MM.1S (cell line): ENCODE measurements at regions not wholly inside any gene's neighbourhood (a gene's known extent, or its start where the extent isn't known, plus 50 kb on each side); places are given as distances from the start of the nearest gene placed in this dataset.

ENCODE experiments used
- DNase-seq: peaks from one replicate; pipeline ENCODE4 v3.0.0-alpha.2; 2015
- H2AFZ ChIP-seq: fragments of 300-600 bp; sonication (generic); 2 replicates; pipeline ENCODE4 v1.6.0; 2016; ENCODE audit warnings: antibody characterized with exemption, low read length
- H3F3A ChIP-seq: fragments of 300-600 bp; sonication (generic); 2 replicates; pipeline ENCODE4 v1.6.1; 2016; ENCODE audit warnings: mild to moderate bottlenecking, antibody characterized with exemption, low read length, moderate library complexity, mixed read lengths; ENCODE audit not compliant: insufficient read depth
- H3K27ac ChIP-seq: fragments of 300-600 bp; sonication (generic); 2 replicates; pipeline ENCODE4 v1.5.1; 2016; ENCODE audit warnings: mild to moderate bottlenecking, low read length
- H3K27me3 ChIP-seq: fragments of 300-600 bp; sonication (generic); replicated peaks from 2 replicates; pipeline ENCODE4 v1.6.0; 2016; ENCODE audit warnings: low read length; ENCODE audit not compliant: insufficient read depth
- H3K36me3 ChIP-seq: fragments of 300-600 bp; sonication (generic); replicated peaks from 2 replicates; pipeline ENCODE4 v1.6.1; 2016; ENCODE audit warnings: mild to moderate bottlenecking, low read length, mixed read lengths; ENCODE audit not compliant: insufficient read depth
- H3K4me1 ChIP-seq: fragments of 300-600 bp; sonication (generic); 2 replicates; pipeline ENCODE4 v1.6.1; 2016; ENCODE audit warnings: low read length, mixed read lengths
- H3K4me2 ChIP-seq: fragments of 300-600 bp; sonication (generic); 2 replicates; pipeline ENCODE4 v1.6.0; 2016; ENCODE audit warnings: low read depth, low read length
- H3K4me3 ChIP-seq: fragments of 300-600 bp; sonication (generic); 2 replicates; pipeline ENCODE4 v1.5.1; 2016; ENCODE audit warnings: low read length, mixed read lengths
- H3K79me2 ChIP-seq: fragments of 300-600 bp; sonication (generic); 2 replicates; pipeline ENCODE4 v1.6.1; 2016; ENCODE audit warnings: mixed run types, low read length, mixed read lengths
- H3K9ac ChIP-seq: fragments of 300-600 bp; sonication (generic); 2 replicates; pipeline ENCODE4 v1.6.1; 2016; ENCODE audit warnings: low read length, mixed read lengths
- H3K9me2 ChIP-seq: fragments of 300-600 bp; sonication (generic); replicated peaks from 2 replicates; pipeline ENCODE4 v1.6.1; 2016; ENCODE audit warnings: mild to moderate bottlenecking, low read length, mixed read lengths; ENCODE audit not compliant: insufficient read depth
- H3K9me3 ChIP-seq: fragments of 300-600 bp; sonication (generic); replicated peaks from 2 replicates; pipeline ENCODE4 v1.6.1; 2016; ENCODE audit warnings: mild to moderate bottlenecking, low read length, mixed read lengths; ENCODE audit not compliant: insufficient read depth
- H4K20me1 ChIP-seq: fragments of 300-600 bp; sonication (generic); 2 replicates; pipeline ENCODE4 v1.6.1; 2016; ENCODE audit warnings: mild to moderate bottlenecking, low read length, moderate library complexity, mixed read lengths; ENCODE audit not compliant: insufficient read depth
- CTCF ChIP-seq: fragments of 300-600 bp; sonication (generic); IDR thresholded peaks from 2 replicates; pipeline ENCODE4 v1.5.1; 2016; ENCODE audit warnings: antibody characterized with exemption, low read length, mixed read lengths
- EZH2 ChIP-seq: fragments of 300-600 bp; sonication (generic); optimal IDR thresholded peaks from 2 replicates; pipeline ENCODE3; 2017; ENCODE audit warnings: low read depth, mild to moderate bottlenecking, antibody characterized with exemption, low read length, mixed read lengths
- EZH2phosphoT487 ChIP-seq: fragments of 300-600 bp; sonication (generic); IDR thresholded peaks from 2 replicates; pipeline ENCODE4 v1.6.1; 2018; ENCODE audit warnings: antibody characterized with exemption, low read length

GRCh38 chr13:107843281-107843680 lies 372.1 kb downstream of the LIG4 start:
- no peaks in the 10 kb centered on the region for H3K9me3 ChIP-seq
- H3K79me2 ChIP-seq, result no peaks in the 10 kb centered on the region
- no peak overlapping the region for H2AFZ ChIP-seq
- no peaks in the 10 kb centered on the region for H3K36me3 ChIP-seq
- H3F3A ChIP-seq, result no peaks in the 10 kb centered on the region
- no peak overlapping the region for H3K4me2 ChIP-seq
- H4K20me1 ChIP-seq, result no peaks in the 10 kb centered on the region
- H3K27me3 ChIP-seq, result no peaks in the 10 kb centered on the region
- no peak for DNase-seq
- no peak overlapping the region for H3K4me3 ChIP-seq
- H3K9ac ChIP-seq, result no peak overlapping the region
- TF ChIP-seq CTCF (no peak), EZH2phosphoT487 (no peak), EZH2 (no peak)
- no peaks in the 10 kb centered on the region for H3K9me2 ChIP-seq
- H3K4me1 ChIP-seq, result no peaks in the 10 kb centered on the region
- H3K27ac ChIP-seq, result no peak overlapping the region

- Histone ChIP-seq H3K36me3 (no peaks in the 10 kb centered on the region), H3F3A (no peaks in the 10 kb centered on the region), H3K9me2 (no peaks in the 10 kb centered on the region), H3K4me3 (no peak overlapping the region), H3K27ac (no peak overlapping the region), H3K4me1 (no peaks in the 10 kb centered on the region), H2AFZ (no peak overlapping the region), H3K4me2 (no peak overlapping the region), H3K9ac (no peak overlapping the region), H3K9me3 (no peaks in the 10 kb centered on the region), H4K20me1 (no peaks in the 10 kb centered on the region), H3K27me3 (no peaks in the 10 kb centered on the region), H3K79me2 (no peaks in the 10 kb centered on the region)
- DNase-seq, result no peak
- no peak for TF ChIP-seq CTCF
- TF ChIP-seq EZH2phosphoT487, result no peak
- no peak for TF ChIP-seq EZH2
These were observed 372.7 kb downstream of the LIG4 start for GRCh38 chr13:107842562-107843180.

- H3K79me2 ChIP-seq, result no peaks in the 10 kb centered on the region
- H3K9me2 ChIP-seq, result no peaks in the 10 kb centered on the region
- H3K4me1 ChIP-seq, result no peaks in the 10 kb centered on the region
- no peaks in the 10 kb centered on the region for H3K9me3 ChIP-seq
- no peak for DNase-seq
- no peak overlapping the region for H3K4me2 ChIP-seq
- no peaks in the 10 kb centered on the region for H3K36me3 ChIP-seq
- H3K4me3 ChIP-seq, result no peak overlapping the region
- TF ChIP-seq EZH2phosphoT487, result no peak
- TF ChIP-seq CTCF, result no peak
- TF ChIP-seq EZH2, result no peak
- no peaks in the 10 kb centered on the region for H3F3A ChIP-seq
- H3K27ac ChIP-seq, result no peak overlapping the region
- H4K20me1 ChIP-seq, result no peaks in the 10 kb centered on the region
- no peak overlapping the region for H3K9ac ChIP-seq
- no peak overlapping the region for H2AFZ ChIP-seq
- H3K27me3 ChIP-seq, result no peaks in the 10 kb centered on the region
These were observed 376.7 kb downstream of the LIG4 start for GRCh38 chr13:107838588-107839161.
